Uterus (tissue), 2 donors: ENCODE measurements at regions not wholly inside any gene's neighbourhood (a gene's known extent, or its start where the extent isn't known, plus 50 kb on each side); places are given as distances from the start of the nearest gene placed in this dataset.

Experiments
- CTCF ChIP-seq, 4 experiments: fragments of 200-600 bp in 2 of 4; fragments of 450-650 bp in 2 of 4; sonication (generic) in 2 of 4; IDR thresholded peaks; one replicate each; pipeline ENCODE4 v1.5.1; 2016 to 2019; ENCODE audit warnings: antibody characterized with exemption in 4 of 4, mild to moderate bottlenecking in 2 of 4, moderate library complexity in 1 of 4
- POLR2A ChIP-seq, 2 donors: fragments of 450-650 bp; IDR thresholded peaks; one replicate each; pipeline ENCODE4 v1.6.1; 2016; ENCODE audit warnings: antibody characterized with exemption in 2 of 2, mild to moderate bottlenecking in 1 of 2, moderate library complexity in 1 of 2

DNA sequence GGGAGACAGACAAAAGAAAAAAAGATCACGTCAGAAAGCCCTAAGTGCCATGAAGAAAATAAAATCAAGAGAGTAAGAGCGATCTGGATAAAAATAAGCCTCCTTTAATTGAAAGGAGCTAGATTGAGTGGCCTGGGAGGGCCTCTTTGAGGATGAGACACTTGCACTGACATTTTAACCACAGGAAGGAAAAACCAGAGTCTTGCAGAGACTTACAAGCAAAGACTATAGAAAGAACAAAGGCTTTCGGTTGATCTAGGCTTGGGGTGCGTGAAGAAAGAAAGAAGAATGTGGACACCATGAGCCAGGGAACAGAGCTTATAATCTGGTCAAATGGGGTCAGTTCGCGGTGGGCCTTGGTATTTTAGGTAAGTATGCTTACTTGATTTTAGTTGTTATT is 342.7 kb downstream of the COG6 start:
- TF ChIP-seq CTCF (IDR thresholded peaks at IDR 0.05) (no peak), POLR2A (IDR thresholded peaks at IDR 0.05) (no peak)
